ENCODE measurements at regions not wholly inside any gene's neighbourhood (a gene's known extent, or its start where the extent isn't known, plus 50 kb on each side); places are given as distances from the start of the nearest gene placed in this dataset.

DNA sequence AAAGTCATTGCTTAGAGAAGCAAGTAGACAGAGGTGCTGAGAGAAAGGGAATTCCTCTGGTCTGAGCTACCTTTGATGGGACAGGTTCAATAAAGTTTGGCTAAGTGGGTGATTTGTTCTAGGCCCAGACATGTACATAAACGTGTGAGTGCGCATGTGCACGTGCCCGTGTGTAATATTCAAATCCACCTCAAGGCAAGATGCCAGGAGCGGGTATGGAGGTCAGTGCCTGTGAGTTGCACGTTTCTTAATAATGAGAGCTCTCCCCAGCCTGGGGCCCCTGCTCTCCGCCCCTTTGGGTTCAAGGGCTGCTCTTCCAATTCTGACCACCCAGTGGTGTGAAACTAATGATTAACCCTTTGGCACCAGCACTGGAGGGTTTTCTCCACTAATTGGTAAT lies 53.8 kb upstream of the LMO4 start:
- H3K4me1 Mint-ChIP-seq, result peaks cover 42% of the 10 kb centered on the region
- TF ChIP-seq, protein P1, sequence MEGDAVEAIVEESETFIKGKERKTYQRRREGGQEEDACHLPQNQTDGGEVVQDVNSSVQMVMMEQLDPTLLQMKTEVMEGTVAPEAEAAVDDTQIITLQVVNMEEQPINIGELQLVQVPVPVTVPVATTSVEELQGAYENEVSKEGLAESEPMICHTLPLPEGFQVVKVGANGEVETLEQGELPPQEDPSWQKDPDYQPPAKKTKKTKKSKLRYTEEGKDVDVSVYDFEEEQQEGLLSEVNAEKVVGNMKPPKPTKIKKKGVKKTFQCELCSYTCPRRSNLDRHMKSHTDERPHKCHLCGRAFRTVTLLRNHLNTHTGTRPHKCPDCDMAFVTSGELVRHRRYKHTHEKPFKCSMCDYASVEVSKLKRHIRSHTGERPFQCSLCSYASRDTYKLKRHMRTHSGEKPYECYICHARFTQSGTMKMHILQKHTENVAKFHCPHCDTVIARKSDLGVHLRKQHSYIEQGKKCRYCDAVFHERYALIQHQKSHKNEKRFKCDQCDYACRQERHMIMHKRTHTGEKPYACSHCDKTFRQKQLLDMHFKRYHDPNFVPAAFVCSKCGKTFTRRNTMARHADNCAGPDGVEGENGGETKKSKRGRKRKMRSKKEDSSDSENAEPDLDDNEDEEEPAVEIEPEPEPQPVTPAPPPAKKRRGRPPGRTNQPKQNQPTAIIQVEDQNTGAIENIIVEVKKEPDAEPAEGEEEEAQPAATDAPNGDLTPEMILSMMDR (IDR thresholded peaks at IDR 0.05), result no peak
- no peak overlapping the region for H3K4me3 Mint-ChIP-seq
- H3K36me3 Mint-ChIP-seq (ENCODE audit: low read depth), result no peaks in the 10 kb centered on the region
- no peaks in the 10 kb centered on the region for H3K9me3 Mint-ChIP-seq
- DNase-seq, result no peak
- no peak overlapping the region for H3K27ac Mint-ChIP-seq
- H3K27me3 Mint-ChIP-seq (ENCODE audit: low read depth, poor library complexity), result no peaks in the 10 kb centered on the region

DNA sequence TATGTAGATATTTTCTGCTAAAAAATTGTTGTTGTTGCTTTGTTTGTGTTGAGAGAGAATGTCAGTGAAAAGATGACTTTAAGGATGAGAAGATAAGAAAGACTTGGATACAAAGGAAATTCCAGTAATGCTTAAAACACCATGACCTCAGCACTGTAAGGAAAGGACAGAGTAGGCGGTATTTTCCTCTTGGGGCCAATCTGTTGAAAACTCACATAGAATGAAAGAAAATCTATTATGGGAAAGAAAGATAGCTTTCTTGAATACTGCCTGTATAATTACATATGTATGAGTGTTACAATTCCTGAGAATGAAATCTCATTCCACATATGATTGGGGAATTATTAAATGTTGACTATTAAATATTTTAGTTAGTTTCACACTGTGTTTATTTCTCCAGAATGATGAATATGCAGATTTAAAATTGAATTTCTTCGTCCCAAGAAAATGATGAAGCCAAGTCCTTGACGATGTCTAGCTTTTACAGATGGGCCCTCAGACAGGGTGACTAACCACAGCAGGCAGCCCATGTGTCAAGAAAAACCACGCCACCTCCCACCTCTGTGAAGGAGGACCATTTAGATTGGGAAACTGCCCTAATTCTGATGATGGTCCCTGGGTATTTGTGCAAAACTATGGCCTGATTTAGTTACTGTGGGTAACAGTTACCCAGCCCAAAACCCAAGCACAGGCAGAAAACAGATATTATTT lies 49.7 kb upstream of the LMO4 start:
- H3K9me3 Mint-ChIP-seq, result peaks cover 3% of the 10 kb centered on the region
- H3K27me3 Mint-ChIP-seq (ENCODE audit: low read depth, poor library complexity), result peaks cover 4% of the 10 kb centered on the region
- H3K4me3 Mint-ChIP-seq, result no peak overlapping the region
- no peak for DNase-seq
- no peaks in the 10 kb centered on the region for H3K36me3 Mint-ChIP-seq (ENCODE audit: low read depth)
- peaks cover 35% of the 10 kb centered on the region for H3K4me1 Mint-ChIP-seq
- H3K27ac Mint-ChIP-seq, result no peak overlapping the region
- TF ChIP-seq, protein P1 (IDR thresholded peaks at IDR 0.05), result no peak
